Stimulated activated CD8-positive, alpha-beta memory T cell treated with anti-CD3 and anti-CD28 coated beads, Interleukin-4, amount 100 ng/mL, for 4 hours (primary cell): ENCODE measurements at regions not wholly inside any gene's neighbourhood (a gene's known extent, or its start where the extent isn't known, plus 50 kb on each side); places are given as distances from the start of the nearest gene placed in this dataset.
"Not testable (repeated sequence)": the region's sequence is repeated elsewhere in the genome, so short reads cannot be mapped to it uniquely, and the experiment has no call there.

Source experiments
- DNase-seq, 2 donors: peaks; one replicate each; pipeline ENCODE4 v3.0.0-alpha.2; 2020; ENCODE audit warnings: low read depth in 2 of 2, low spot score in 1 of 2

DNA sequence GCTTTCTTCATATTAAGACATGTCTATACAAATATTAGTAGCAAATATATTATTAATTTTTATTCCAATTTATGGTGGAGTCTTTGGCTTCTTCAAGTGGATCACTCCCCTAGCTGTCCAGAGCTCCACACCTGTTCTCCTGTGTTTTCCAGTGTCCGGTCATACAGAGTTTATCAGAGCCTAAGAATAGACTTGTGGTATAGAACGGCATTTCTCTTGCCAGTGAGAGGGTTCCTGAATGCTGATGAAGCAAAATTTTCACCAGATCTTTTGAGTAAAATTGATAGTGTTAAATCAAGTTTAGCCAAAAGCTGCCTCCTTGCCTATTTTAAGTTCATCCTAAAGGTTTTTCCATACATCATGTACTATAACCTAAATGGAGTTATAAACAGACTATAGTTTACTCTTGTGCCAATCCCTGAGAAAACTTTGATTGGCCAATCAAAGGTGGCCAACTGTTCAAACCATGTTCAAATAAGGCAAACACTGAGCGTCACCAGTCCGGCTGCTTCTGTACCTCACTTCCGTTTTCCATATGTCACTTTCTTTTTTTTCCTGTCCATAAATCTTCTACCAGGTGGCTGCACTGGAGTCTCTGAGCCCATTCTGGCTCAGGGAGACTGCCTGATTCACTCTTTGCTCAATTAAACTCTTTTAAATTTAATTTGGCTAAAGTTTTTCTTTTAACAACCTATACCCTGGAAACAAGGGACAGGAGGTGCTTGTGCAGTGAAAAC is 422.7 kb upstream of the FRG2C start:
- DNase-seq = not testable (repeated sequence)

DNA sequence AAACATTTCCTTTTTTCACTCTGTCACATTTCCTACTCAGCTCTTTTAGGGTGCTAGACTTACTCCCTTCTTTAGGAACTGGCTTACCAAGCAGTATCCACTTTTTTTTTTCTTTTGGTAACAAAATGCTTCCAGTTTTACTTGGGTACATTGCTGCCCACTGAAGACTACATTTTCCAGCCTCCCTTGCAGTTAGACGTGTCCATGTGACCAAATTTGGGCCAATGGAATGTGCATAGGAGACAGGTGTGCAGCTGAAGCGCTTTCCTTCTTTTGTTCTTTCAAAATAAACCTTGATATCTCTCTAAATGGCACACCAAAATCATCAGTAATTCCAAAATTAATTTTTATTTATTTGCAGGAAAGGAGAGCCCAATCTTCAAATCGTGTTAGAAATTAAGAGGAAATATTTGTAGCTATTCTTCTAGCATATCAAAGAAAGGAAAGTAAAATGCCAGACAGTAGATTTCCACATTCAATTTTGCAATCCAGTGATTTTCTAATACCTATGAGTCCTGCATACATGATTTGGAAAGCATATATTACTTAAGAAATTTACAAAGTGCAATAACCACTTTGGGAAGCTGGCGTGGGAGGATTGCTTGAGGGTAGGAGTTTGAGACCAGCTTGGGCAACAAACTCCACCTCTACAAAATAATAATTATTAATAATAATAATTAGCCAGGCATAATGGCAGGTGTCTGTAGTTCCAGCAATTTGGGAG is 422.0 kb upstream of the FRG2C start:
- DNase-seq = no peak

DNA sequence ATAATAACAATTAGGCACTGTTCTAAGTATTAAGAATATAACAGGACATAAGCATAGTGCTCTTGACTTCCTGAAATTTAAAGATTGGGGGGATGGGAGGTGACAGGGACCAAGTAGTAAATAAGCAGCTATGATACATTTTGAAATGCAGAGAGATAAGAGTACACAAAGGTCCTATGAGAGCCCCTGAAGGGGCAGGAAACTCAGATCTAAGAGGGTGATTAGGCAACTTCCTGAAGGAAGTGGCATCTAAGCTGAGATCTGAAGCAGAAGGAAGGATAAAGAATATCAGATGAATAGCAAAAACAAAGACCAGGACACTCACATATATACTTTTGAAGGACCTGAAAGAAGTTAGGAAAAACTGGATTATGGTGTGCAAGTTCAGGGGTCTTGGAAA is 415.2 kb upstream of the FRG2C start:
- DNase-seq = no peak

DNA sequence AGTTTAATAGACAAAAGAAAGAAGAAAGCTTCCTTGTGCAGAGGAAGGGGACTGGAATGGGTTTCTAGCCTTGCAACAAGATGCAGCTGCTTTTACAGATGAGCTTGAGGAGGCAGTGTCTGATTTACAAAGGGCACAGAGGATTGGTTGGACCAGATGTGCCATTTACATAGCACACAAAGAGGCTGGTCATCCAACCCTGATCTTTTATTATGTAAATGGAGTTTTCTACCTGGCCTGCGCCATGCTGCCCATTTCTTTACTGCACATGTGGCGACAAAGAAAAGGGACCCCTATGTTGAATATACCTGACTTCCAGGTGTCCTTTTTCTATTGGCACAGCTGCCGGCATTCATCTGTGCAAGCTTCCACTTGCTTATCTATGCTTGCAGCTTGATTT is 409.4 kb upstream of the FRG2C start:
- no peak for DNase-seq

DNA sequence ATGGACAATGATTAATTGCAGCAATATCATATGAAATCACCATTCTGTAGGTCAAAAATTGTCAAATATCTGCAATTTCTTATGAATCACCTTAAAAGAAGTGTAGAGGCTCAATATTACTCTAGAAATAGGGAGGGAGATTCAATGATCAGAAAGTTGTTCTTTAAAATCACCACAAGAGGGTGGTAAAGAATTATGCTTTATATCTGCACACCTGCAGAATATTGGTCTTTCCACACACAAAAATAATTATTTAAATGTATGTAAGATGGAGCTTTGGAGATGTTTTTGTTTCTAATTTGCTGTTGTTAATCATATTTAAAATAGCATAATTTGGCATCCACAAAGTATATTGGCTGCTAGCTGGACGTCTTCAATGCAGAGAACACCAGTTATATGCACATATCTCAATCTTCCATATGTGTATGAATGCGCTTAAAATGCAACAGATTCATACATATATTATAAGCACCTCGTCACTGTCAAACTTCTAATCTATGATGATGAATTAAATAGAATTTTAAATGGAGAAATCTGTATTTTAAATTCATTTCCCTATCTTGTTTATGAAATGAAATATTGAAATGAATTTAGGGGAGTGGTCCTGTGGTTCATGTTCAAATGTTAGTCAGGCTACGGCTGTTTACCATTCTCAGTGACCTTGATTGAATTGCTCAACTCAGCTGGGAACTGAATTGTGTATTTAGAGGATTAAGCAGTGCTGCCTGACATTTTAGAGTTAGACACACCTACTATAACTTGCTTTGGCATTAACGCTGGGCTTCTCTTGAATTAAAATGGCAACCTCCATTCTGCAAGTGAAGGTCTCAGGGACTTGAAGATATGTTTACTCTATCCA is 405.1 kb upstream of the FRG2C start:
- not testable (repeated sequence) for DNase-seq

DNA sequence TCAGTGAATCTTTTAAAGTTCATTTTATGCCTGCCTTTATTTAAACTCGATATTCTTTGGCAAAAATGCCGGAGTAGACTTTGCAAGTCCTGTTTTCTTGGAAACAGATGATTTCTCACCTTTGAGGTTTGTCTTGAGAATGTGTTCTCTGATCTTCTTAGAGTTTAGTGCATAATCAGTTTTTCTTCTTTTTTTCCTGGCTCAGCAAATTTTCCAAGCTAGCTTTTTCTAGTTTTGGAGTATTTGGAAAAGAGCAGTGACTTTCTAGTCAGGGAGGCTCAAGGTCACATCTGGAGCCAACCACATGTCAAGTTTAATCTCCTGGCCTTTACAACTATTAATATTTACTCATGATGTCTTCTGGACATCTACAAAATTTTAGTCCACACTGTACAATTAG is 403.2 kb upstream of the FRG2C start:
- not testable (repeated sequence) for DNase-seq

DNA sequence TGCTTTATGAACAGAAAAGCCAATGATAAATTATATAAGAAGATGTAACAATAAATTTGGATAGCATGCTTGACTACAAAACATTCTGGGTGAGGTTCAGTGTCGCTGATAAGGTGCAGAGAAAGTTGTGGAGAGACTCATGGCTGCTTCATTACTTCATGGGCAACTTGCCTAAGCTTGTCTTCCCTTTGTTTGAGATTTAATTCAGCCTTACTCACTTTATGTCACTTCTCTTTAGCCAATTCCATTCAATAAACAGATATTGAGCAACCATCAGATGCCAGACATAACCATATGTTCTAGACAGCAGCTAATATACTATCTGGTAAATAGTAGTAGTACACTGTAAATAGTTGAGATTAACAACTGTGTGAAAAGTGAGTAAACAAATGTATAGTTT is 401.5 kb upstream of the FRG2C start:
- no peak for DNase-seq

DNA sequence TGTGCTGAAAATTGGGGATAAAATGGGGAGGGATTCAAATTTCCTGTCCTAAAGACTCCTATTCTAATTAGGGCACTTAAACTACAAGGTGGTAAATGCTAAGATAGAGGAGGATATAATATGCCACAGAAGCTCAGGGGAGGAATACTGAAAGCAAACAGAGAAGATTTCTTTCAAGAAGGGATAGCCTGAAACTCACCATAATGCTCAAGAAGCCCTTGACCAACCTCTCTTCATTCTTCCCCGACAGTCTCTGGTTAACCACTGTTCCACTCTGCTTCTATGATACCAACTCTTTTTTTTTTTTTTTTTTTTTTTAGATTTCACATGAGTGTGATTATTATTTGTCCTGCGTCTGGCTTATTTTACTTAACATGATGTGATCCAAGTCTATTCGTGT is 398.2 kb upstream of the FRG2C start:
- no peak for DNase-seq

DNA sequence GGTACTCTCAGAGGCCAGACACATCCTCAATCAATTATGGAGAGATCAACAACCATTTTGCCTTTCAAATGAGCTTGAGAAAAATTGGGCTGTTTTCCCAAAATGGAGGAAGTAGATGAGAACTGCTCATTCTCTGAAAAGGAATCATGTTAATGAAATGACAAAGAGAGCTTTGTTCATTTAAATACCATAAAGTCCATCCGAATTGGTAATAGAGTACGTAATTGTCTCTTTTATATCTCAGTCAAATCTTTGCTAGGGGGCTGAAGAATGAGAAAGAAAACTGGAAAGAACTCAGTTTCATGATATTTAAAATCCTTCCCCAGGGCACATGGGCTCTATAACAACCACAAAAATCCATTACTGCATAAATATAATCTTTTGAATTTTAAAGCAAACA is 395.6 kb upstream of the FRG2C start:
- not testable (repeated sequence) for DNase-seq

DNA sequence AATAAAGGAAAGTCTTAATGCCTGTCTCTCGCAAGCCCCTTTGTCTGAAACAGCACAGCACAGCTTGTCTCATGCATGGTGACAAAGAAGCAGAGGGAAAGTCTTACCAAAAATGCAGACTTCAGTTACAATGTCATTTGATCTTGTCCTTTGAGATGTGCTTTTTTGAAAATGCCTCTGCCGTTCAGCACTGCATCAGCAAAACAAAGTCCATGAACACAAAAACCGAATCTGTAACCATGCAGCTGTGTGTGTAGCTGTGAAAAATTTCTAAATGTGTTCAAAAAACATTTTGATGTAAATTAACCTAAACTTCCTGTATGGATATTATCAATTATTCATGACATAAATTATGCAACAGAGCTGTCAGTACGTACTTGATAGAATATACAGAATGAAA is 391.9 kb upstream of the FRG2C start:
- DNase-seq = not testable (repeated sequence)

DNA sequence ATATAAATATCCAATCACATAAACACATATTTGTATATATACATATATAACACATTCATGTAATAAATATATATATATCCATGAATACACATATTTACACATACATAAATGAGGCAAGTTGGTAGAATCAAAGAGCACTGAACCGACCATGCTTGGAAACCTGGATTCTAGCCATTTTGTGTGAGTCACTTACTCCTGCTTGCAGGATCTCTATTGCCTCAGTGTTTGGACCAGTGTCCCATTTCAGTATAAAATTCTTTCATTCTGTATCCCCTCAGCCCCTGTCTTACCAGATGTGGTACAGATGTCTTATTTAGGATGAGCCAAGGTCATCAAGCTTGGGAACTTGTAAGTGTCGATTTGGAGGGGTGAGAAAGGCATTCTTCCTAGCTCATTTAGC is 391.4 kb upstream of the FRG2C start:
- no peak for DNase-seq

DNA sequence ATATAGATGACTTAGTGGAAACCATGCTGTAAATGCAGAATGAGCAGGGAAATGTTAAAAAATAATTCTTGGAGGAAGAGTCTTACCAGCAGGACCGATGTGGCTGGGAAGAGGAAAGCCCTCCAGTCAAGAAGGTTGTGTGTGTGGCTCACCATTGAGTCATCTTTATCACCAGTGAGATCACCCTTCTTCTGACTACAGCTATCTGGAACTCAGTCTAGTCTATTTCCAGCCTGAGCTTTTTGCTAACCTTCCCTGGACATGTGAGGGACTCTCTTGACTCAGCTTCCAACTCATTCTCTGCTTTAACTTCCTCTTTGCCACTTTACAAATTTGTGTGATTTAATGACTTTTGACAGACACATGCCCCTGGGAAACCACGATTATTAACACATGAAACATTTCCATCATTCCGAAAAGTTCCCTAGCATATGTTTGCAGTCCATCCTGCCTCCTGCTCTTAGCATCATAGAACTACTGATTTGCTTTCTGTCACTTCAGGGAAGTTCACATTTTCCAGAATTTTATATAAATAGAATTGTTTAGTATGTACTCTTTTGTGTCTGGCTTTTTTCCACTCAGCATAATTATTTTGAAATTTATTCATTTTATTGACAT is 378.5 kb upstream of the FRG2C start:
- not testable (repeated sequence) for DNase-seq

DNA sequence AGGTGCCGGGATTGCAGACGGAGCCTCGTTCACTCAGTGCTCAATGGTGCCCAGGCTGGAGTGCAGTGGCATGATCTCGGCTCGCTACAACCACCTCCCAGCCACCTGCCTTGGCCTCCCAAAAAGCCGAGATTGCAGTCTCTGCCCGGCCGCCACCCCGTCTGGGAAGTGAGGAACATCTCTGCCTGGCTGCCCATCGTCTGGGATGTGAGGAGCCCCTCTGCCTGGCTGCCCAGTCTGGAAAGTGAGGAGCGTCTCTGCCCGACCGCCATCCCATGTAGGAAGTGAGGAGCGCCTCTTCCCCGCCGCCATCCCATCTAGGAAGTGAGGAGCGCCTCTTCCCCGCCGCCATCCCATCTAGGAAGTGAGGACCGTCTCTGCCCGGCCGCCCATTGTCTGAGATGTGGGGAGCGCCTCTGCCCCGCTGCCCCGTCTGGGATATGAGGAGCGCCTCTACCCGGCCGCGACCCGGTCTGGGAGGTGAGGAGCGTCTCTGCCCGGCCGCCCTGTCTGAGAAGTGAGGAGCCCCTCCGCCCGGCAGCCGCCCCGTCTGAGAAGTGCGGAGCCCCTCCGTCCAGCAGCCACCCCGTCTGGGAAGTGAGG is 375.1 kb upstream of the FRG2C start:
- not testable (repeated sequence) for DNase-seq

DNA sequence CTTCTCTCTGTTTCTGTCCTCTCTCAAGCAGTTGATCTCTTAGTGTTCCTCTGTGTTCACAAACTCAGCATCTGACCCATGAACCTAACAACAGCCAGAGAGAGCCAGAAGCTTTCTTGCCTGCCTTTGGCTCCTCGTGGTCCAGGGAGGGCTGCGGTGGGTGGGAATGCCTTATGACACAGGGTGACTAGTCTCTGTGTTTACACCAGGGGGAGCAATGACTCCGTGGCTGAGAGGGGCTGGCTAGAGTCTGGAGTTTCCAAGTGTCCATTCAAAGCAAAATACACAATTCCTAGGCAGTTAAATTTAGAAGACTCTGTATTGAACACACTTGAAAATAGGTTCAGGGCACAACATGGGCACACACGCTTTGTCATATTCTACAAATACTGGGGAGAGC is 370.0 kb upstream of the FRG2C start:
- DNase-seq = no peak

DNA sequence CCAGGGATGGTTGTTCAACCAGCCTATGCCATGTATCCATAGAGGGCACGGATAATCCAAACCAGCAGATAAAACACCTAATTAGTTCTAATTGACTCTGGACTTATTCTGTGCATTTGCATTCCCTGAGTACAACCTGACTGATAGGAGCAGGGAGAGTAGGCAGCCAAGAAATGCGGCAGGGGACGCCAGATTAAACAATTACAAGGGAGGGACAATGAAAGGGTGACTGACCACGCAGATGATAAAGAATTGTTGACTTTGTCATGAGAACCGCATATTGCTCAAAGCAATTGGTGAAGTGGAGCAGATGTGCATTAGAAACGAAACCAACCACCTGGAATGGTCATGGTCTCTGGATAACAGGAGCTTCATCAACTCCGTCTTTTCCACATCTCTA is 369.1 kb upstream of the FRG2C start:
- no peak for DNase-seq

DNA sequence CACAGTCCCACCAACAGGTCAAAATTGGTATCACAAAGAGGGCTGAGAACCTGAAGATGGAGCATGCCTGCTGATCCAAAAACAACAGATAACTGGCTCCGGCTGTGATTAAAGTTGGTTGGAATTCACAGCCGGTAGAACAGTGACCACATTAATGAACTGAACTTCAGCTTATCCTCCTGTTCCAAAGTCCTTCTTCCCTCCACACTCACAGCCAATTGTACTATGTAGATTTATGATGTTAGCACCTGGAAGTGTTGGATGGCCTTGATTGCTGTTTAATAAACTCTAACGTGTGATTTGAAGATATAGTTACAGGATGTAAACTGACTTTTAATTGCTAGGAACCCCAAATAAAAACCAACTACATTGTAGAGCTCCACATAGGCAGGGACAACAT is 367.3 kb upstream of the FRG2C start:
- DNase-seq = no peak

DNA sequence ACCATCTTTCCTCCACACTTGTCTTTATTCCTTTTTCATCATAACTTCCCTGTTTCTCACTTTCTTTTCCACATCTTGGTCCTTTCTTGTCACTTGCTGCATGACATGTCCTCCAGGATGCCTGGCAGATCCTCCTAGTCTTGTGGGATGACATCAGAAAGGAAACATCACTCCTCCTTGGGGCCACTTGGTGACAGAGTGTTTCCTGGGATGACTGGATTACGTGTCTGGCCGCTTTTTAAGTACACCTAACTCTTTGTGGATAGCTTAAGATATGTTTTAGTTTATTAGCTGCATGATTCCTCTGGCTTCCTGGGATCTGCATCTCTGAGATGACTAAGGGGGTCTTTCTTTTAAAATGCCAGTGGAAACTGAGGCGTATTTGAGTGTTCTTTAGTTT is 363.5 kb upstream of the FRG2C start:
- no peak for DNase-seq

DNA sequence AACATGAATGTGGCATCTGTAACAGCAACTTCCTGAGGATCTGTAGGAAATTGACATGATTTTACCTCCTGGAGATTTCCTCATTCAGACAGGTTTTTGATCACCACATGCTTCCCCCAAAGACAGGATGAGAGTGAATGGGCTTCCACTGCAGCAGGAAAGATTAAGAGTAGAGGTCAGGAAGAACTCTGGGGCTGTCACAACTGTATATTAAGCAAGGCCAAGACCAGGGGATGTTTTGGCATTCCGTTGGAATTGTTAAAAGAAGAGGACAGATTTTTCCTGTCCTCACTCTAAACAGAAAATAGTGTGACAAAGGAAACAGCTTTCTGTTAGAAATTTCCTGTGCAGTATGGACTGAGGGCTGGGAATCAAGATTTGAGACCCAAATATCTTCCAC is 363.1 kb upstream of the FRG2C start:
- not testable (repeated sequence) for DNase-seq

DNA sequence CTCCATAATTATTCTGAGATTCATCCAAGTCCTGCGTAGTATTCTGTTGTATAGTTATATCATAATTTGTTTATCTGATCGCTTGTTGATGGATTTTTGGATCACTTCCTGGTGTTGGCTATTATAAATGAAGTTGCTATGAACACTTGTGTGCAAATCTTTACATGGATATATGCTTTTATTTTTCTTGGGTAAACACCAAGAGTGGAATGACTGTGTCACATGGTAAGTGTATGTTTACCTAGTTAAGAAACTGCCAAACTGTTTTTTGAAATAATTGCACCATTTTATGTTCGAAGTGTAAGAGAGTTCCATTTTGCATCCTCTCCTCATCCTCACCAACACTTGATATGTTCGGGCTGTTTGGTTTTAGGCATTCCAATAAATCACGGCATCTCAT is 360.4 kb upstream of the FRG2C start:
- DNase-seq = no peak

DNA sequence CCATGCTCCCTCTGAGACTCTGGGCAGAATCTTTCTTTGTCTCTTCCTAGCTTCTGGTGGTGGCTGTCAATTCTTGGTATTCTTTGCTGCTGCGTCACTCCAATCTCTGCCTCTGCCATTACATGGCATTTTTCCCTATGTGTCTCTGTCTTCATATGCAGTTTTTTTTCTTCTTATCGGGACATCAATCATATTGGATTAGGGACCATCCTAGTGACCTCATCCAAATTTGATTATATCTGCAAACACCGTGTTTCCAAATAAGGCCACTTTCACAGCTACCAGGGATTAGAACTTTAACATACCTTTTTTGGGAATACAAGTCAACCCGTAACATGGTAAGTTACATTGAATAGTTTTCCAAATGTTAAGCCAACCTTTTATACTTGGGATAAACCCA is 358.2 kb upstream of the FRG2C start:
- no peak for DNase-seq

DNA sequence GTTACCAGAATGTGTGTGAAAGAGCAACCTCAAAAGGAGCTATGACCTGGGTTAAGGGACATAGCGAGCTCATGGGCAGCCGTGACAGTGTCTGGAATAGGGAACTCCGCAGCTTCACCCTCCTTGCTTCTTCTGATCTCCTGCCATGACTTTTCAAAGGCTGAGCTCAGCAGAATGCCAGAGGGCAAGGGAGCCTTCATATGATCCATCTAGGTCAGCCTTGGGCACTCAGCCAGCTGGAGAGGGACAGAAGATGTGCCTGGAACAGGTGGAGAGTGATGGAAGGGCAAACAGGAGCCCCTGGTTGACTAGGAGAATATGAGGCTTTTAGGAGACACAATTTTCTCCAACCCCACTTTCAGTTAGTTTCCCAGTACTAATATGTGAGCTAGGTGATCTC is 352.8 kb upstream of the FRG2C start:
- DNase-seq = not testable (repeated sequence)
